Left lung (tissue), 4 donors: ENCODE measurements at regions not wholly inside any gene's neighbourhood (a gene's known extent, or its start where the extent isn't known, plus 50 kb on each side); places are given as distances from the start of the nearest gene placed in this dataset.
A peak's percentile ranks its signal among the peaks of the same experiment; 100 is the strongest.

Experiments used
- ATAC-seq: fragments of 200-7000 bp; cut with Tn5 transposase; one replicate; pipeline ENCODE4 v1.9.1; 2020; ENCODE audit warnings: moderate library complexity
- DNase-seq, 4 donors: peaks; one replicate each; pipeline ENCODE4 v3.0.0-alpha.2; 2013 to 2020
- H3K27ac ChIP-seq, 2 donors: fragments of 200-600 bp; sonication (generic) in 1 of 2; one replicate each; pipeline versions ENCODE4 v1.5.0 to v1.8.0; 2020 to 2021
- H3K27me3 ChIP-seq, 2 donors: fragments of 200-600 bp; sonication (generic) in 1 of 2; one replicate each; pipeline versions ENCODE4 v1.5.0 to v1.8.0; 2020 to 2021
- H3K36me3 ChIP-seq, 2 donors: fragments of 200-600 bp; sonication (generic) in 1 of 2; one replicate each; pipeline versions ENCODE4 v1.5.0 to v1.8.0; 2020 to 2021
- H3K4me1 ChIP-seq, 2 donors: fragments of 200-600 bp; one replicate each; pipeline ENCODE4 v1.8.0; 2021
- H3K4me3 ChIP-seq, 2 donors: fragments of 200-600 bp; sonication (generic) in 1 of 2; one replicate each; pipeline versions ENCODE4 v1.5.0 to v1.8.0; 2020 to 2021; ENCODE audit warnings: mild to moderate bottlenecking in 1 of 2
- H3K9me3 ChIP-seq, 2 donors: fragments of 200-600 bp; sonication (generic) in 1 of 2; one replicate each; pipeline versions ENCODE4 v1.5.0 to v1.8.0; 2020 to 2021
- CTCF ChIP-seq, 2 donors: fragments of 200-600 bp; sonication (generic) in 1 of 2; IDR thresholded peaks; one replicate each; pipeline versions ENCODE4 v1.5.0 to v1.8.0; 2021; ENCODE audit warnings: antibody characterized with exemption in 2 of 2
- intact Hi-C, 2 donors: fragments of 100-400 bp; cut with DNase I; formaldehyde crosslinking; loops; one replicate each; pipeline versions ENCODE4 v1.11.2 to v1.14.2; 2022
- donor health status: DM: no; HTN: yes; CAD: no.
- donor health status: DM: no; HTN: no; CAD: no.

DNA sequence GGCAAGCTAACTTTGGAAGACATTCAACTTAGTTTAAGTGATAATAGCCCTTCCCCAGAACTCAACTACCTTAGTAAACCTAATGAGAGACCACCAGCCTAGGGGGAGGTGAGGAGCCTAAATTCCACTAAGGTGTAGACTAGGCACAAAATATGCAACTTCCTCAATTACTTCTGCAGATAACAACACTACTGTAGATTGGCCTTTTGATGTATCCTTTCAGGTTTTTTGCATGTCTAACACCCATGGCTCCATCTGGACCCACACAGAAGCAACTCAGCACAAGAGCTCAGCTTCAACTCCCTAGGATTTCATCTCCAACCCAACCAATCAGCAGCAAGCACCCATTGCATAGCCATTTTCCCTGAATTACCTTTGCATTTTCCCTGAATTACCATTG, 353.3 kb downstream of the AKAIN1 start:
- H3K4me1 ChIP-seq, result no peaks in the 10 kb centered on the region
- ATAC-seq, result no peak
- no peaks in the 10 kb centered on the region for H3K27me3 ChIP-seq
- H3K9me3 ChIP-seq, result peaks cover 0 to 5% of the 10 kb centered on the region in 2 donors
- TF ChIP-seq CTCF (IDR thresholded peaks at IDR 0.05), result no peak
- DNase-seq, result no peak
- H3K27ac ChIP-seq, result no peak overlapping the region
- no peak overlapping the region for H3K4me3 ChIP-seq
- H3K36me3 ChIP-seq, result no peaks in the 10 kb centered on the region
- intact Hi-C loops, result no loop called here

DNA sequence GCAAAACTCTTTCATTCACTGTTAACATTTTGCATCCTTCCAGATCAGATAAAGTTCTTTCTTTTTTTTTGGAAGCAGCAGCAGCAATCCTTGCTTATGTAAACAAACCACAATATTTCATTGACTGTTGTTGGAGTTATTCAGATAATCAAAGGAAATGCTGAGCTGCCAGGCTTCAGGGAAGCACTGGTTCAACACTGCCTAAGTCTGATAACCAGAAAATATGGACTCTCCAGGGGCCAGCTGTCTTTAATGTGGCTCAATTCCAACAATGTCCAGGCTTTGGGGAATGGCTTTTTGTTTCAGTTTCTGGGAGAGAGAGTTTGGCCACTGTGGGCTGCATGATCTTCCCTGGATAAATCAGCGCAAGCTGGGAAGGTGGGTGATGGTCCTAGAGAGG, 354.3 kb downstream of the AKAIN1 start:
- H3K27me3 ChIP-seq, result no peaks in the 10 kb centered on the region
- no peak overlapping the region for H3K4me3 ChIP-seq
- no peak overlapping the region for H3K27ac ChIP-seq
- DNase-seq (peak in 2 of 4 donors; percentile 5 to 17), ATAC-seq (no peak)
- peaks cover 0 to 7% of the 10 kb centered on the region in 2 donors for H3K9me3 ChIP-seq
- intact Hi-C loops, result no loop called here
- no peaks in the 10 kb centered on the region for H3K4me1 ChIP-seq
- no peaks in the 10 kb centered on the region for H3K36me3 ChIP-seq
- no peak for TF ChIP-seq CTCF (IDR thresholded peaks at IDR 0.05)

DNA sequence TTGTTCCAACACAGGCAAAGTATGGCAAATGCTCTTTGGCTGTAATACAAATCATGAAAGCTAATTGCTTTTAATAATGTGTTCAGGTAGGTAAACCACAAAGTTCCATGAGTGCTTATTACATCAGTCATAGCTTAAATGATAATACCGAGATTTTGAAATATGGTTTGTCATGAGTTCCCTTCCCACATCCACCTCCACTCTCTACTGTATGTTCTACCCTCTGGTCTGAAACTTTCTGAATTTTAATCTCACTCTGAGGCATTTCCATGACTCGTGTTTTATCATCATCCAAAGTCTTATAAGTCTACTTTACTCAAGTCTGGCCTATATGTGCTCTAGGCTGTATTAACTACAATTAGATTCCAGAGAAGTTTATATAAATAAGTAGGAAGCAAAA, 354.8 kb downstream of the AKAIN1 start:
- intact Hi-C loops, result no loop called here
- no peak for TF ChIP-seq CTCF (IDR thresholded peaks at IDR 0.05)
- Histone ChIP-seq H3K4me3 (no peak overlapping the region), H3K36me3 (no peaks in the 10 kb centered on the region), H3K4me1 (no peaks in the 10 kb centered on the region), H3K9me3 (peaks cover 0 to 7% of the 10 kb centered on the region in 2 donors), H3K27me3 (no peaks in the 10 kb centered on the region), H3K27ac (no peak overlapping the region)
- ATAC-seq (no peak), DNase-seq (no peak)

- H3K36me3 ChIP-seq, result no peaks in the 10 kb centered on the region
- no peak for ATAC-seq
- no peaks in the 10 kb centered on the region for H3K4me1 ChIP-seq
- peaks cover 0 to 7% of the 10 kb centered on the region in 2 donors for H3K9me3 ChIP-seq
- DNase-seq, result no peak
- H3K4me3 ChIP-seq, result no peak overlapping the region
- intact Hi-C loops, result no loop called here
- H3K27me3 ChIP-seq, result no peaks in the 10 kb centered on the region
- no peak for TF ChIP-seq CTCF (IDR thresholded peaks at IDR 0.05)
- H3K27ac ChIP-seq, result no peak overlapping the region
These were observed 357.4 kb downstream of the AKAIN1 start for GRCh38 chr18:4839639-4840038.

GRCh38 chr18:4836141-4836540, 360.9 kb downstream of the AKAIN1 start:
- intact Hi-C loops, result no loop called here
- H3K4me3 ChIP-seq, result no peak overlapping the region
- no peaks in the 10 kb centered on the region for H3K27me3 ChIP-seq
- H3K9me3 ChIP-seq, result peaks cover 0 to 2% of the 10 kb centered on the region in 2 donors
- H3K27ac ChIP-seq, result no peak overlapping the region
- no peak for TF ChIP-seq CTCF (IDR thresholded peaks at IDR 0.05)
- H3K36me3 ChIP-seq, result no peaks in the 10 kb centered on the region
- no peak for ATAC-seq
- no peaks in the 10 kb centered on the region for H3K4me1 ChIP-seq
- no peak for DNase-seq
